Liver (tissue), 8 donors: ENCODE measurements at regions not wholly inside any gene's neighbourhood (a gene's known extent, or its start where the extent isn't known, plus 50 kb on each side); places are given as distances from the start of the nearest gene placed in this dataset.

ENCODE experiments used
- DNase-seq: peaks from one replicate; pipeline ENCODE4 v3.0.0-alpha.2; 2017; ENCODE audit warnings: low spot score
- H3K27ac ChIP-seq, 2 donors: one replicate each; pipeline ENCODE4 v1.7.0; 2013; ENCODE audit warnings: inconsistent platforms in 2 of 2, low read length in 2 of 2, control low read depth in 1 of 2, low read depth in 1 of 2, mild to moderate bottlenecking in 1 of 2
- H3K27me3 ChIP-seq, 4 donors: one replicate each; pipeline versions ENCODE4 v1.6.1 to v1.7.0; 2013; ENCODE audit warnings: low read length in 3 of 4, inconsistent platforms in 1 of 4, mild to moderate bottlenecking in 1 of 4, moderate library complexity in 1 of 4; ENCODE audit not compliant: control insufficient read depth in 4 of 4, insufficient read depth in 4 of 4
- H3K36me3 ChIP-seq, 4 donors: one replicate each; pipeline versions ENCODE4 v1.6.1 to v1.7.0; 2013; ENCODE audit warnings: low read length in 3 of 4, mild to moderate bottlenecking in 3 of 4, low read depth in 1 of 4, moderate library complexity in 1 of 4; ENCODE audit not compliant: control insufficient read depth in 4 of 4, insufficient read depth in 3 of 4
- H3K4me1 ChIP-seq, 4 donors: one replicate each; pipeline versions ENCODE4 v1.6.1 to v1.7.0; 2013; ENCODE audit warnings: low read length in 3 of 4, mild to moderate bottlenecking in 3 of 4, moderate library complexity in 1 of 4; ENCODE audit not compliant: control insufficient read depth in 4 of 4, insufficient read depth in 4 of 4
- H3K4me3 ChIP-seq, 3 donors: one replicate each; pipeline versions ENCODE4 v1.6.1 to v1.7.0; 2013; ENCODE audit warnings: low read length in 3 of 3, control low read depth in 1 of 3, low read depth in 1 of 3, mild to moderate bottlenecking in 1 of 3
- H3K9ac ChIP-seq, 2 donors: one replicate each; pipeline ENCODE4 v1.7.0; 2013; ENCODE audit warnings: low read length in 2 of 2, mild to moderate bottlenecking in 2 of 2, moderate library complexity in 2 of 2, control low read depth in 1 of 2, low read depth in 1 of 2
- H3K9me3 ChIP-seq, 4 donors: one replicate each; pipeline versions ENCODE4 v1.6.1 to v1.7.0; 2013; ENCODE audit warnings: low read length in 3 of 4; ENCODE audit not compliant: control insufficient read depth in 4 of 4
- CTCF ChIP-seq: fragments of 150-350 bp; IDR thresholded peaks from 2 replicates; pipeline ENCODE4 v1.5.1; 2017; ENCODE audit warnings: improper control_type of control experiment, low read depth, low read length; ENCODE audit not compliant: missing input control
- EGR1 ChIP-seq, 2 donors: IDR thresholded peaks; 2 replicates each; pipeline ENCODE4 v1.6.1; 2016 to 2018; ENCODE audit warnings: antibody characterized with exemption in 2 of 2, low read depth in 2 of 2
- FOXA1 ChIP-seq: IDR thresholded peaks from 2 replicates; pipeline ENCODE4 v1.6.1; 2016; ENCODE audit warnings: antibody characterized with exemption
- FOXA2 ChIP-seq: IDR thresholded peaks from 2 replicates; pipeline ENCODE4 v1.6.1; 2016; ENCODE audit warnings: antibody characterized with exemption
- HNF4G ChIP-seq: IDR thresholded peaks from 2 replicates; pipeline ENCODE4 v1.6.1; 2016; ENCODE audit warnings: antibody characterized with exemption
- JUND ChIP-seq, 2 donors: IDR thresholded peaks; 2 replicates each; pipeline ENCODE4 v1.6.1; 2016; ENCODE audit warnings: antibody characterized with exemption in 2 of 2
- MAX ChIP-seq: IDR thresholded peaks from 2 replicates; pipeline ENCODE4 v1.6.1; 2016; ENCODE audit warnings: antibody characterized with exemption
- RXRA ChIP-seq, 2 donors: IDR thresholded peaks; 2 replicates each; pipeline ENCODE4 v1.6.1; 2017 to 2018; ENCODE audit warnings: antibody characterized with exemption in 2 of 2, mild to moderate bottlenecking in 1 of 2
- SP1 ChIP-seq: IDR thresholded peaks from 2 replicates; pipeline ENCODE4 v1.6.1; 2018; ENCODE audit warnings: antibody characterized with exemption, mild to moderate bottlenecking
- TAF1 ChIP-seq: conservative IDR thresholded peaks from 2 replicates; pipeline ENCODE4 v1.6.1; 2016; ENCODE audit warnings: antibody characterized with exemption, mild to moderate bottlenecking
- YY1 ChIP-seq: IDR thresholded peaks from 2 replicates; pipeline ENCODE4 v1.6.1; 2016; ENCODE audit warnings: antibody characterized with exemption, mild to moderate bottlenecking
- WGBS: extraction: QIAGEN DNeasy Blood & Tissue Kit; methylation state at CpG from one replicate; pipeline ENCODE4 v1.1.7; 2013; 5-methylcytosine and 5-hydroxymethylcytosine counted together
- TF ChIP-seq, protein P1 (sequence below): IDR thresholded peaks from 2 replicates; pipeline ENCODE4 v1.6.1; 2016; ENCODE audit warnings: antibody characterized with exemption
- TF ChIP-seq, protein P2 (sequence below): IDR thresholded peaks from 2 replicates; pipeline ENCODE4 v1.6.1; 2016; ENCODE audit warnings: antibody characterized with exemption, mild to moderate bottlenecking
- TF ChIP-seq, protein P3 (sequence below): IDR thresholded peaks from 2 replicates; pipeline ENCODE4 v1.6.1; 2016; ENCODE audit warnings: antibody characterized with exemption
- donor health status: healthy.
- donor health status: healthy.
- donor health status: healthy.
- donor health status: healthy.
- donor health status: healthy.

GRCh38 chr7:3245077-3245476 lies 56.0 kb upstream of the SDK1 start:
- no peak overlapping the region for H3K9ac ChIP-seq
- DNase-seq = no peak
- no peaks in the 10 kb centered on the region for H3K4me1 ChIP-seq
- H3K27me3 ChIP-seq = peaks cover 0 to 3% (median 0%) of the 10 kb centered on the region in 4 donors
- H3K4me3 ChIP-seq = no peak overlapping the region
- 78% methylated on average over 2 of the region's 2 CpGs for WGBS
- peaks cover 0 to 2% (median 0%) of the 10 kb centered on the region in 4 donors for H3K9me3 ChIP-seq
- no peak overlapping the region for H3K27ac ChIP-seq
- no peaks in the 10 kb centered on the region for H3K36me3 ChIP-seq
- TF ChIP-seq, protein P1, sequence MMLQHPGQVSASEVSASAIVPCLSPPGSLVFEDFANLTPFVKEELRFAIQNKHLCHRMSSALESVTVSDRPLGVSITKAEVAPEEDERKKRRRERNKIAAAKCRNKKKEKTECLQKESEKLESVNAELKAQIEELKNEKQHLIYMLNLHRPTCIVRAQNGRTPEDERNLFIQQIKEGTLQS = no peak

DNA sequence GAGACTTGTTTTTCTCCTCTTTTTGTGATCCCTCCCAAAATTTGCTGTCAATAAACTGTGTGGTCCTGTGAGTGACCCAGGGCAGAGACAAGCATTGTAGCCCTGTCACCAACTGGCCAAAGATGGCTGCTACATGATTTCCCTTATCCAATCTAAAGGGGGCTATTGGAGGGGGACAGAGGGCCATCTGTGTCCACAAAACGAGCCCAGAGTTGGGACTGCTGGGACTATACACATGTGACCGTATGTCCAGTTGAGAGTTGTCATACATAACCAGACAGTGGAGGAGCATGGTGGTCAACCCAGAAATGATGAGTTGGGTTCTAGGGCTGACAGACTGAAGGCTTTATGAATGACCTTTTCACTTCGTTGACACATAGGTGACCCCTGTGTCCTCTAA lies 55.3 kb upstream of the SDK1 start:
- no peak for DNase-seq
- H3K27me3 ChIP-seq = peaks cover 0 to 3% (median 0%) of the 10 kb centered on the region in 4 donors
- 64% methylated on average over 3 of the region's 3 CpGs for WGBS

DNA sequence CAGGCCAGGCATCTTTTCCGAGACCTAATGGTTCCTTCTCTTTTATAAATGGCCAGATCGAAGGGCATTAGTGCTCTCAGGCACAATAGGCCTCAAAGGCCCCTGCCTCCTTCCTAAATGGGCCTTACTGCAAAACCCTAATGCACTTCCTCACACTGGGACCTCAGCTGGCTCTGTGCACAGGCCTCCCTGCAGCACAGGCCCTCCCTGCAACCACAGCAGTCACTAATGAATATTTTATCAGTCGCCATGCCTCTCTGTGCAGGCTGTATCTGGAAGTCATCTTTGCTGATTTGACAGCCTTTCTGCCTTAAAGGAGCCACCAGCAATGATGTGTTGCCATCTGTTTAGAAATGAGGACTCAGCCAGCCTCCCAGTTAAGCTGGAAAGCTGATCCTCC lies 54.9 kb upstream of the SDK1 start:
- 89% methylated on average over 3 of the region's 3 CpGs for WGBS
- H3K27ac ChIP-seq = no peak overlapping the region
- no peak overlapping the region for H3K9ac ChIP-seq
- DNase-seq = no peak
- peaks cover 0 to 2% (median 0%) of the 10 kb centered on the region in 4 donors for H3K9me3 ChIP-seq
- H3K4me3 ChIP-seq = no peak overlapping the region
- H3K4me1 ChIP-seq = no peaks in the 10 kb centered on the region
- peaks cover 0 to 3% (median 0%) of the 10 kb centered on the region in 4 donors for H3K27me3 ChIP-seq
- no peaks in the 10 kb centered on the region for H3K36me3 ChIP-seq
- TF ChIP-seq RXRA (IDR thresholded peaks at IDR 0.05) = no peak
- no peak for TF ChIP-seq FOXA2
- no peak for TF ChIP-seq YY1
- no peak for TF ChIP-seq TAF1
- TF ChIP-seq, protein P2, sequence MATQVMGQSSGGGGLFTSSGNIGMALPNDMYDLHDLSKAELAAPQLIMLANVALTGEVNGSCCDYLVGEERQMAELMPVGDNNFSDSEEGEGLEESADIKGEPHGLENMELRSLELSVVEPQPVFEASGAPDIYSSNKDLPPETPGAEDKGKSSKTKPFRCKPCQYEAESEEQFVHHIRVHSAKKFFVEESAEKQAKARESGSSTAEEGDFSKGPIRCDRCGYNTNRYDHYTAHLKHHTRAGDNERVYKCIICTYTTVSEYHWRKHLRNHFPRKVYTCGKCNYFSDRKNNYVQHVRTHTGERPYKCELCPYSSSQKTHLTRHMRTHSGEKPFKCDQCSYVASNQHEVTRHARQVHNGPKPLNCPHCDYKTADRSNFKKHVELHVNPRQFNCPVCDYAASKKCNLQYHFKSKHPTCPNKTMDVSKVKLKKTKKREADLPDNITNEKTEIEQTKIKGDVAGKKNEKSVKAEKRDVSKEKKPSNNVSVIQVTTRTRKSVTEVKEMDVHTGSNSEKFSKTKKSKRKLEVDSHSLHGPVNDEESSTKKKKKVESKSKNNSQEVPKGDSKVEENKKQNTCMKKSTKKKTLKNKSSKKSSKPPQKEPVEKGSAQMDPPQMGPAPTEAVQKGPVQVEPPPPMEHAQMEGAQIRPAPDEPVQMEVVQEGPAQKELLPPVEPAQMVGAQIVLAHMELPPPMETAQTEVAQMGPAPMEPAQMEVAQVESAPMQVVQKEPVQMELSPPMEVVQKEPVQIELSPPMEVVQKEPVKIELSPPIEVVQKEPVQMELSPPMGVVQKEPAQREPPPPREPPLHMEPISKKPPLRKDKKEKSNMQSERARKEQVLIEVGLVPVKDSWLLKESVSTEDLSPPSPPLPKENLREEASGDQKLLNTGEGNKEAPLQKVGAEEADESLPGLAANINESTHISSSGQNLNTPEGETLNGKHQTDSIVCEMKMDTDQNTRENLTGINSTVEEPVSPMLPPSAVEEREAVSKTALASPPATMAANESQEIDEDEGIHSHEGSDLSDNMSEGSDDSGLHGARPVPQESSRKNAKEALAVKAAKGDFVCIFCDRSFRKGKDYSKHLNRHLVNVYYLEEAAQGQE = no peak
- TF ChIP-seq HNF4G = no peak
- TF ChIP-seq, protein P1 = no peak
- TF ChIP-seq FOXA1 = no peak

More for the DNA sequence above, 55.3 kb upstream of the SDK1 start:
- Histone ChIP-seq H3K27ac (no peak overlapping the region), H3K9me3 (peaks cover 0 to 2% (median 0%) of the 10 kb centered on the region in 4 donors), H3K36me3 (no peaks in the 10 kb centered on the region), H3K4me1 (no peaks in the 10 kb centered on the region), H3K4me3 (no peak overlapping the region), H3K9ac (no peak overlapping the region)
- TF ChIP-seq HNF4G (no peak), EGR1 (IDR thresholded peaks at IDR 0.05; ENCODE audit: low read depth in 2 of 2) (no peak), TAF1 (no peak), FOXA2 (no peak), JUND (IDR thresholded peaks at IDR 0.05) (no peak), FOXA1 (no peak), SP1 (no peak), CTCF (no peak), MAX (no peak), YY1 (no peak)
- TF ChIP-seq, protein P3, sequence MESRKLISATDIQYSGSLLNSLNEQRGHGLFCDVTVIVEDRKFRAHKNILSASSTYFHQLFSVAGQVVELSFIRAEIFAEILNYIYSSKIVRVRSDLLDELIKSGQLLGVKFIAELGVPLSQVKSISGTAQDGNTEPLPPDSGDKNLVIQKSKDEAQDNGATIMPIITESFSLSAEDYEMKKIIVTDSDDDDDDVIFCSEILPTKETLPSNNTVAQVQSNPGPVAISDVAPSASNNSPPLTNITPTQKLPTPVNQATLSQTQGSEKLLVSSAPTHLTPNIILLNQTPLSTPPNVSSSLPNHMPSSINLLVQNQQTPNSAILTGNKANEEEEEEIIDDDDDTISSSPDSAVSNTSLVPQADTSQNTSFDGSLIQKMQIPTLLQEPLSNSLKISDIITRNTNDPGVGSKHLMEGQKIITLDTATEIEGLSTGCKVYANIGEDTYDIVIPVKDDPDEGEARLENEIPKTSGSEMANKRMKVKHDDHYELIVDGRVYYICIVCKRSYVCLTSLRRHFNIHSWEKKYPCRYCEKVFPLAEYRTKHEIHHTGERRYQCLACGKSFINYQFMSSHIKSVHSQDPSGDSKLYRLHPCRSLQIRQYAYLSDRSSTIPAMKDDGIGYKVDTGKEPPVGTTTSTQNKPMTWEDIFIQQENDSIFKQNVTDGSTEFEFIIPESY = no peak
